GM21360 (cell line): ENCODE measurements at regions not wholly inside any gene's neighbourhood (a gene's known extent, or its start where the extent isn't known, plus 50 kb on each side); places are given as distances from the start of the nearest gene placed in this dataset.
"Not testable (repeated sequence)": the region's sequence is repeated elsewhere in the genome, so short reads cannot be mapped to it uniquely, and the experiment has no call there.

Source experiments
- ATAC-seq: cut with Tn5 transposase; IDR thresholded peaks from one replicate; pipeline ENCODE4 v1.9.1; 2021; ENCODE audit warnings: mild to moderate bottlenecking, moderate library complexity; ENCODE audit not compliant: unreplicated experiment

GRCh38 chr15:31177951-31178350 lies 76.4 kb upstream of the TRPM1 start:
- ATAC-seq, result no peak

DNA sequence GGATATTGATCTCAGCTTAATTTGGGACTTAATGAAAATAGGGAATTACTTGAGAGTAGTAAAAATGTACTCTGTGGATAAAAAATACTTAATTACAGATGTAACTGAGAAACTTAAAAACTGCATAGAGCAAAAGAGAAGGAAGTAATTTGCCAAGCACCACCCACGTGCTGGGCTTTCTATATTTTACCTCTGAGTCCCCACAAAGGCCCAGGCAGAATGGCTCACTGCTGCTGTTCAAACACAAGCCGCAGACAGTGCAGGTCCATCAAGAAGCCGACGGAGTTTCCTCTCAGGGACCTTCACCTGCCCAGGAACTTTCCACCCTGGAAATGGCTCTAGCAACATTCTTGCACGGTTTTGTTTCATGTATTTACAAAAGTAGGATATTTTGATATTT lies 77.2 kb upstream of the TRPM1 start:
- no peak for ATAC-seq

DNA sequence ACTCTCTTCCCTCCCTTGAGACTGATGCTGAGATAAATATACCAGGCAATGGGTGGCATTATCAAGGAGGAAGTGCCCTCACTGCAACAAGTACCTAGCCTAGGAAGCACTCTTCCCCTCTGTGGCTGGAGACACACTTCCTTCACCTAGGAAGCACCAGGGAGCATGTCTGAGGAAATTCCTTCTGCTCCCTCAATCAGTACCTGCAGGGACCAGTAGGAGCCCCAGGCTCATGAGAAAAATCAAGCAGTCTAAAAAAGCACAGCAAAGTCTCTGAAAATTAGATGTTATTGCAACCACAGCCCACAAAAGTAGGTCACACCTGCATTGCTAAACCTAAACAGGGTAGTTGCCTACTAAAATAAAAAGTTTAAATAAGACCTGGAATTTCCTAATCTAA lies 78.2 kb upstream of the TRPM1 start:
- ATAC-seq, result no peak

- no peak for ATAC-seq
These were observed 91.8 kb upstream of the TRPM1 start for GRCh38 chr15:31193291-31193690.

DNA sequence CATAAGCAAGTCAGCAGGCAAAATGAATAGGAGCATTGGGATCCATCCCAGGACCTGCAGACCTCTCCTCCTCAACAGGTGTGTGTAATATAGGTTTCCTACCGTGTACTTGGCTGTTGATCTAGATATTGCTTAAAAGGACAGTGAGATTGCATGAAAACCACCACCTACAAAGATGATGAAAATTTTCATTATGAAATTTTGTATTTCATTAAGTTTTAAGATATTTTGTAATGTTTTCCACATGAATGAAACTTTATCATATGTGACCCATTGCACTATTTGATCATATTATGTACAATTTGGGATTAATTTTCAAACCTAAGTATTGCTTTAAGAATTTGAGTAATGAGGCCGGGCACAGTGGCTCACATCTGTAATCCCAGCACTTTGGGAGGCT lies 94.3 kb upstream of the TRPM1 start:
- ATAC-seq, result no peak

DNA sequence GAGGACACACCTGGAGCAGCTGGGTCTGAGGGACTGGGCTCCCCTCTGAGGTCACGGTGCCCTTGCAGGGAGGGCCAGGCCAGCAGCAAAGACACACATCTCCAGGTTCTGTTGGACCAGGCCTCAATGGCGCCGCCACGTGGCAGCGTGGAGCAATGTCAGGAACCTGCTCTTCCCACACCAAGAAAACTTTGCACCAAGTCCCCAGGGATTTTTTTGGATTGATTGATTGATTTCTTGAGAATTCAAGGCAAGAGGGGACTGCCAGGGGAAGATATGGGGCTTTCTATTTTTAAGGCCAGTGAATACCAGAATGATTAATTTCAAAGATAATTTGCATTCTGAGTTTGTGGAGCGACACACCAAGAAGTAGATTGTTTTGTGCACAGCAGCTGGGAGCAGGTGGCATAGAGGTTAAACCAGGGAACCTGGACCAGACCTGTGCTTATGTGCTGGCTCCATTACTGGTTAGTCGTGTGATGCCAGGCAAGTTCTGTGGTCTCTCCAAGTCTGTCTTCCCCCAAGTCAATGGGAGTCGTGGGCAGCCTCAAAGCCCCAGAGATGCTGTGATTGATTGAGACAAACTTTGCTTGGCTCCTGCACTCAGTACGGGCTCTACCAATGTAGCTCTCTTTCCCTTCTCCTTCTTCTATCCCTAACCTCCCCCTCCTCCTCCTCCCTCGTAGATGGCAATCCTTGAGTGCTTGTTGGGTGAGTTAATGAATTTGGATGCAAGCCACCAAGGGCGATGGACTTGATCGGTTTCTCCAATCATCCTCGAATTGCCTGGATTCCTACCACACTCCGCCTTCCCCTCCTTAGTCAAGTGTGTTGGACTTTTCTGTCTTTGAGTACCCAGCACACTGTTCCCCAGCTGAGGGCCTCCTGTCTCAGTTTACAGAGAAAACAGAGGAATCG lies 96.2 kb upstream of the TRPM1 start:
- no peak for ATAC-seq

- no peak for ATAC-seq
These were observed 99.2 kb upstream of the TRPM1 start for GRCh38 chr15:31200735-31201151.

DNA sequence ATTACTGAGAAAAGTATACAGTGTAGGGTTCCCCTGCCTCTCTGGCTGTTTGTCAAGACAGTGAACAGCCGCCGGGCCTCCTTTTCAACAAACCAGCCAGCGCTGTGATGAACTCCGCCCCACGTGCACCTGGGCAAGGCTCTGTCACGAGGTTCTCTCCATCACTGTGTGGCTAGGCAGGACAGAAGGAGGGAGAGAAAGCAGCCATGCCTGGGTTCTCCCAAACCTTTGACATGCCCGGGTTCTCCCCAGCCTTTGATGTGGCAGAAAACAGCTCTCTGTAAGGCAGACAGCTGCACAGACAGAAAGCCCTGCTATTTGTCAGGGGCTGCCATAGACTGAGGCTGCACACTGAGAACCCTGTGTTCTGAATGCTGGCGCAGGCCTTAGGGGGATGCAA lies 101.4 kb upstream of the TRPM1 start:
- ATAC-seq, result no peak

DNA sequence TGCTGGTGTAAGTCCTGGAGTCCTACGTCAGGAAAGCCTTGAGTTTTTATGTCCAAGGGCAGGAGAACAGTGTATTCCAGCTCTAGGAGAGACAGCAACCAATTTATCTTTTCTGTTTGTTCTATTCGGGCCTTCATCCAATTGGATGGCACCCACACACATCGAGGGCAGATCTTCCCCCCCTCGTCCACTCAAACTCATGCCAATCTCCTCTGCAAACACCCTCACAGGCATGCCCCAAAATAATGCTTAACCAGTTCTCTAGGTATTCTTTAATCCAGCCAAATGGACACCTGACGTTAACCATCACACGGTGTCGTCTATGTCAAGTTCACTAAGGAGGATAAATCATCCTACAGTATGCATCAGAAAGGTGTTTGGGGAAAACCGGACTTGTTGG lies 102.5 kb upstream of the TRPM1 start:
- no peak for ATAC-seq

- no peak for ATAC-seq
These were observed 105.1 kb upstream of the TRPM1 start for GRCh38 chr15:31206386-31207181.

DNA sequence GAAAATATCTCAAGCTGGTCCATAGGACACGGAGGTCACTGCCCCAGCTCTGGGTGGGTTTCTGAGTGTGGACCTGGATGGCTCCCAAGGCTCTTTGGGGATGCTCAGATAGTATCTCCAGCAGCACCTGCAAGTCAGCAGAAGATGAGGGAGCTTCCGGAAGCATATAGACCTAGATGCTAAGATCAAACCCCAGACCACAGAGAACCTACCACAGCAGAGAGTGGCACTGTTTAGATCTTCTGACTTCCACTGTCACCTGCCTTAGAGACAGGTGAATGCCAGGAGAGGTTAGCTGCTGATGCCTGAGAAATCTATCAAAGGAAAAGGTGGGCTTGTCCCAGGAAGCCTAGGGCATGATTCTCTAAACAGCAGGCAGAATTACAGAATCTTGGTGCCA lies 105.7 kb upstream of the TRPM1 start:
- ATAC-seq, result no peak

DNA sequence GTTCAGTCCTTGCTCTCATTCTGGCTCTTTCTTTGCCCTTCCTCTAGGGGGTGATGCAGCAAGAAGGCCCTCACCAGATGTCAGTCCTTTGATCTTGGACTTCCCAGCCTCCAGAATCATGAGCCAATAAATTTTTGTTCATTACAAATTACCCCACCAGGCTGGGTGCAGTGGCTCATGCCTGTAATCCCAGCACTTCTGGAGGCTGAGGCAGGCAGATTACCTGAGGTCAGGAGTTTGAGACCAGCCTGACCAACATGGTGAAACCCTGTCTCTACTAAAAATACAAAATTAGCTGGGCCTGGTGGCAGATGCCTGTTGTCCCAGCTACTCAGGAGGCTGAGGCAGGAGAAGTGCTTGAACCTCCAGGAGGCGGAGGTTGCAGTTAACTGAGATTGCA lies 106.3 kb upstream of the TRPM1 start:
- not testable (repeated sequence) for ATAC-seq

GRCh38 chr15:31208817-31209216 lies 107.3 kb upstream of the TRPM1 start:
- ATAC-seq, result no peak

- ATAC-seq, result no peak
These were observed 109.8 kb upstream of the TRPM1 start for GRCh38 chr15:31211353-31211752.

GRCh38 chr15:31212326-31213080 lies 111.0 kb upstream of the TRPM1 start:
- no peak for ATAC-seq

- ATAC-seq, result no peak
These were observed 112.3 kb upstream of the KLF13 start for GRCh38 chr15:31214158-31214863.

DNA sequence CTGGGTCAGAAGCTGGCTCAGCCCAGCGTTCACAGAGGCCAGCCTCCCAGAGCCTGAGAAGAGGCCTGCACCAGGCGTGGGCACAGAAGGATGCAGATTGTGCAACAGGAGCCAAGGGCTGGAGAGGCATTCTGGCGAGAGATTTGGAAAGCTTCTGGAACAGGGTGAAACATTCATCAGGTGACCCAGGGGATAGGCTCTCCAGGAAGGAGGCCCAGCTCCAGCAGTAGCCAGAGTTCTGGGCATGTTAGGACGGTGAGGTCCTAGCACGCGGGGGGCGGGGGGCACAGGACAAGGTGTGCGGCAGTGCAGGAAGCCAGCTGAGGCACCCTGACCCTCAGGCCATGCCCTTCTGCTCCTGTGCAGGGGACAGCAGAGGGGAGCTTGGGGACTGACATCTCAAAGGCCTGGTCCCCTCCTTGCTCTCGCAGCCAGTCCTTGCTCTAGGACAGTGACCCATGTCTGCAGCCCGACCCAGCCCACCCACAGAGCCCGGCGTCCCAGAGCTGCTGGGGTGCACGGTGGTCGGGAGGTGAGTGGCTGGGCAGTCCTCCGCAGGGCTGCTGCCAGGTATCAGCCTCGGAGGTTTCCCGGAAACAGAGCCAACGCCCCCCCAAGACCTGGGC lies 111.7 kb upstream of the KLF13 start:
- no peak for ATAC-seq

DNA sequence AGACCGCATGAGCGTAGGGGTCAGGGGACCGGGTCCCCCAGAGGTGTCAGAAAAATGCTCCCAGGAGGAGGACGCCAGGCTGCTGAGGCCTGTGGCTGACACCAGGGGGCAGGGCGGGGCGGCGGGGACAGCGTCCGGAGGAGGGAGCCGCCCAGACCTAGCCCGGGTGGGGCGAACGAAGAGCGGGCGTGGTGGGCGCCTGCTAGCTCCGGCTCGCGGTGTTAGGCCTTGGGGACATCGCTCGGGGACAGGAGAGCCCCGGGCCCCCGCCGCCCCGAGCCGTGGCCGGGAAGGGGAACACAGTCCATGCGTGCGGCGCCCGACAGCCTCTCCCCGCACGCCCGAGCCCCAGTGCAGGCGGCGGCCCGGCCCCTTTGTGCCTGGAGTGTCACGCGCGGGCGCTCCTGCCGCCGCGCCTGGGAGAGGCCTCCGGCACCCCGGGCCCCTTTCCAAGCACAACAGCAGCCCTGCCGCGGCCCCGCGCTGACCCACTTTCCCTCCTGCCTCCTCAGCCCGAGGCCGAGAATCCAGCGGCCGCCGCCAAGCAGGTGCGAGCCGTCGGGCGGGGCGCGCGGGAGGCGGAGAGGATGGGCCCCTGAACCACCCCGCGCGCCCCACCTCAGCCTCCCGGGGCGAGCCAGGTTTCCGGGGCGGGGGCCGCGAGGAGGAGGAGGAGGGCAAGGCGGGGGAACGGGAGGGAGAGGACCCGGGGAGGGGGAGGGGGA lies 111.0 kb upstream of the KLF13 start:
- peak; percentile 65 for ATAC-seq

GRCh38 chr15:31216215-31216911 lies 110.3 kb upstream of the KLF13 start:
- peak; percentile 28 for ATAC-seq
